H9 (cell line): ENCODE measurements at regions not wholly inside any gene's neighbourhood (a gene's known extent, or its start where the extent isn't known, plus 50 kb on each side); places are given as distances from the start of the nearest gene placed in this dataset.

Experiments
- DNase-seq: peaks from one replicate; pipeline ENCODE4 v3.0.0-alpha.2; 2017
- H2AFZ ChIP-seq: one replicate; pipeline ENCODE4 v1.6.1; 2013; ENCODE audit warnings: mild to moderate bottlenecking, low read length, control low read depth, moderate library complexity
- H2AK5ac ChIP-seq: 2 replicates; pipeline ENCODE4 v1.6.1; 2013; ENCODE audit warnings: low read length, control low read depth, mixed read lengths; ENCODE audit not compliant: insufficient read length
- H2BK120ac ChIP-seq: one replicate; pipeline ENCODE4 v1.6.1; 2013; ENCODE audit warnings: low read depth, mild to moderate bottlenecking, low read length, control low read depth, inconsistent platforms; ENCODE audit not compliant: poor library complexity, severe bottlenecking
- H2BK12ac ChIP-seq: 2 replicates; pipeline ENCODE4 v1.6.1; 2013; ENCODE audit warnings: low read length, control low read depth, mixed read lengths, low read depth; ENCODE audit not compliant: insufficient read length
- H2BK15ac ChIP-seq: 2 replicates; pipeline ENCODE4 v1.6.1; 2013; ENCODE audit warnings: low read depth, low read length, control low read depth
- H2BK20ac ChIP-seq: one replicate; pipeline ENCODE4 v1.6.1; 2013; ENCODE audit warnings: low read depth, mild to moderate bottlenecking, low read length, control low read depth, inconsistent platforms; ENCODE audit not compliant: poor library complexity, severe bottlenecking
- H2BK5ac ChIP-seq: 2 replicates; pipeline ENCODE4 v1.6.1; 2013; ENCODE audit warnings: low read length, control low read depth, mixed read lengths; ENCODE audit not compliant: insufficient read length
- H3K14ac ChIP-seq: 2 replicates; pipeline ENCODE4 v1.6.1; 2013; ENCODE audit warnings: low read length, control low read depth; ENCODE audit not compliant: insufficient read depth
- H3K18ac ChIP-seq: 2 replicates; pipeline ENCODE4 v1.6.1; 2013; ENCODE audit warnings: low read depth, mild to moderate bottlenecking, mixed read lengths, low read length, control low read depth; ENCODE audit not compliant: insufficient read length
- H3K23ac ChIP-seq: 2 replicates; pipeline ENCODE4 v1.6.1; 2013; ENCODE audit warnings: low read length, control low read depth, mixed read lengths, low read depth; ENCODE audit not compliant: insufficient read length
- H3K23me2 ChIP-seq: 2 replicates; pipeline ENCODE4 v1.6.1; 2013; ENCODE audit warnings: low read depth, mild to moderate bottlenecking, mixed read lengths, low read length, control low read depth; ENCODE audit not compliant: insufficient read length, poor library complexity, severe bottlenecking
- H3K27ac ChIP-seq: 2 replicates; pipeline ENCODE4 v1.5.1; 2013; ENCODE audit warnings: low read length, control low read depth, mixed read lengths, low read depth; ENCODE audit not compliant: insufficient read length
- H3K27me3 ChIP-seq: 2 replicates; pipeline ENCODE4 v1.6.1; 2013; ENCODE audit warnings: low read length, control low read depth, inconsistent platforms; ENCODE audit not compliant: insufficient read depth
- H3K4ac ChIP-seq: 2 replicates; pipeline ENCODE4 v1.6.1; 2013; ENCODE audit warnings: low read depth, mild to moderate bottlenecking, control low read depth, inconsistent platforms, low read length, moderate library complexity
- H3K4me1 ChIP-seq: 2 replicates; pipeline ENCODE4 v1.6.1; 2013; ENCODE audit warnings: low read length, control low read depth, inconsistent platforms; ENCODE audit not compliant: insufficient read depth
- H3K4me2 ChIP-seq: 2 replicates; pipeline ENCODE4 v1.6.1; 2013; ENCODE audit warnings: low read length, control low read depth, mixed read lengths; ENCODE audit not compliant: insufficient read length, insufficient read depth
- H3K56ac ChIP-seq: 2 replicates; pipeline ENCODE4 v1.6.1; 2013; ENCODE audit warnings: low read depth, mild to moderate bottlenecking, mixed read lengths, low read length, control low read depth; ENCODE audit not compliant: insufficient read length
- H3K79me1 ChIP-seq: 2 replicates; pipeline ENCODE4 v1.6.1; 2013; ENCODE audit warnings: low read depth, mild to moderate bottlenecking, moderate library complexity, low read length, control low read depth, inconsistent platforms; ENCODE audit not compliant: insufficient read depth, poor library complexity, severe bottlenecking
- H3K79me2 ChIP-seq: 2 replicates; pipeline ENCODE4 v1.6.1; 2013; ENCODE audit warnings: low read length, control low read depth, inconsistent platforms; ENCODE audit not compliant: insufficient read depth
- H3K9ac ChIP-seq: 2 replicates; pipeline ENCODE4 v1.6.1; 2013; ENCODE audit warnings: low read length, control low read depth, mixed read lengths; ENCODE audit not compliant: insufficient read length; ENCODE audit errors: extremely low read depth
- H3K9me3 ChIP-seq: one replicate; pipeline ENCODE4 v1.6.1; 2013; ENCODE audit warnings: low read depth, low read length, inconsistent platforms; ENCODE audit not compliant: control insufficient read depth
- H3T11ph ChIP-seq: one replicate; pipeline ENCODE4 v1.6.1; 2013; ENCODE audit warnings: mild to moderate bottlenecking, low read length, control low read depth, inconsistent platforms
- H4K20me1 ChIP-seq: one replicate; pipeline ENCODE4 v1.6.1; 2013; ENCODE audit not compliant: control insufficient read depth, insufficient read length, insufficient read depth
- H4K5ac ChIP-seq: 2 replicates; pipeline ENCODE4 v1.6.1; 2013; ENCODE audit warnings: low read depth, mild to moderate bottlenecking, mixed read lengths, low read length, control low read depth; ENCODE audit not compliant: insufficient read length
- H4K8ac ChIP-seq: replicated peaks from 2 replicates; pipeline ENCODE4 v1.6.1; 2013; ENCODE audit warnings: low read length, control low read depth, mixed read lengths, low read depth; ENCODE audit not compliant: insufficient read length
- H4K91ac ChIP-seq: 2 replicates; pipeline ENCODE4 v1.6.1; 2013; ENCODE audit warnings: low read depth, mild to moderate bottlenecking, moderate library complexity, mixed read lengths, low read length, control low read depth; ENCODE audit not compliant: insufficient read length
- H3K27ac Mint-ChIP-seq, 3 experiments: 2 replicates in 2 of 3; 3 replicates in 1 of 3; pipeline ENCODE4 v1.8.0; 2020 to 2021; ENCODE audit warnings: mixed read lengths in 3 of 3, mild to moderate bottlenecking in 1 of 3, moderate library complexity in 1 of 3
- H3K27me3 Mint-ChIP-seq: 2 replicates; pipeline ENCODE4 v1.8.0; 2021; ENCODE audit warnings: low read depth, mild to moderate bottlenecking, moderate library complexity, mixed read lengths
- H3K36me3 Mint-ChIP-seq, 3 experiments: 2 replicates in 2 of 3; 3 replicates in 1 of 3; pipeline ENCODE4 v1.8.0; 2020 to 2021; ENCODE audit warnings: low read depth in 3 of 3, mixed read lengths in 3 of 3; ENCODE audit not compliant: insufficient read depth in 1 of 3
- H3K4me1 Mint-ChIP-seq, 2 experiments: 2 replicates each; pipeline ENCODE4 v1.8.0; 2020; ENCODE audit warnings: mixed read lengths in 2 of 2
- H3K4me3 Mint-ChIP-seq, 2 experiments: 2 replicates in 1 of 2; 3 replicates in 1 of 2; pipeline ENCODE4 v1.8.0; 2020 to 2021; ENCODE audit warnings: mild to moderate bottlenecking in 2 of 2, mixed read lengths in 2 of 2, moderate library complexity in 1 of 2
- H3K9me3 Mint-ChIP-seq, 2 experiments: 2 replicates in 1 of 2; 3 replicates in 1 of 2; pipeline ENCODE4 v1.8.0; 2020; ENCODE audit warnings: mild to moderate bottlenecking in 2 of 2, mixed read lengths in 2 of 2, moderate library complexity in 1 of 2
- CTCF ChIP-seq: fragments of 200-600 bp; sonication (generic); conservative IDR thresholded peaks from 3 replicates; pipeline ENCODE4 v1.8.0; 2021; ENCODE audit warnings: antibody characterized with exemption, mild to moderate bottlenecking
- WGBS: extraction: QIAGEN DNeasy Blood & Tissue Kit; methylation state at CpG from one replicate; pipeline ENCODE4 v1.1.7; 2013; ENCODE audit warnings: missing lambda C conversion rate, low lambda C conversion rate, mixed read lengths; ENCODE audit not compliant: insufficient read length; ENCODE audit errors: extremely low coverage; 5-methylcytosine and 5-hydroxymethylcytosine counted together

GRCh38 chr11:27604416-27604815, 95.8 kb downstream of the BDNF start:
- Mint-ChIP-seq H3K4me3 (no peak overlapping the region), H3K27me3 (peaks cover 32% of the 10 kb centered on the region), H3K27ac (no peak overlapping the region), H3K36me3 (no peaks in the 10 kb centered on the region), H3K4me1 (peaks cover 0 to 2% of the 10 kb centered on the region in 2 experiments; a peak in 2 of 4 replicates), H3K9me3 (no peaks in the 10 kb centered on the region)
- Histone ChIP-seq H3K27me3 (no peaks in the 10 kb centered on the region), H3K23me2 (no peaks in the 10 kb centered on the region), H3K79me1 (no peaks in the 10 kb centered on the region), H2BK20ac (no peak overlapping the region), H3K9me3 (no peaks in the 10 kb centered on the region), H3K79me2 (no peaks in the 10 kb centered on the region), H2BK15ac (no peak overlapping the region), H2BK120ac (no peak overlapping the region), H4K91ac (no peak overlapping the region), H2AK5ac (no peak overlapping the region), H3K9ac (no peak overlapping the region), H3K4me2 (no peak overlapping the region), H3K23ac (no peak overlapping the region), H3K56ac (no peak overlapping the region), H3K27ac (no peak overlapping the region), H4K20me1 (no peaks in the 10 kb centered on the region), H3K14ac (no peak overlapping the region), H2AFZ (no peak overlapping the region), H2BK12ac (no peak overlapping the region), H3K4me1 (no peaks in the 10 kb centered on the region), H3T11ph (no peak overlapping the region), H3K18ac (no peak overlapping the region), H4K5ac (no peak overlapping the region), H2BK5ac (no peak overlapping the region), H4K8ac (no peak overlapping the region), H3K4ac (no peak overlapping the region)
- no peak for DNase-seq
- WGBS, result no CpG with 5 or more reads among the region's 2 CpGs
- no peak for TF ChIP-seq CTCF
